ENCODE measurements at regions not wholly inside any gene's neighbourhood (a gene's known extent, or its start where the extent isn't known, plus 50 kb on each side); places are given as distances from the start of the nearest gene placed in this dataset.
A peak's percentile ranks its signal among the peaks of the same experiment; 100 is the strongest.
"Not testable (repeated sequence)": the region's sequence is repeated elsewhere in the genome, so short reads cannot be mapped to it uniquely, and the experiment has no call there.

GRCh38 chr5:142402752-142403318 is 78.0 kb upstream of the SPRY4 start:
- Histone ChIP-seq H3K36me3 (no peaks in the 10 kb centered on the region), H3K27me3 (no peaks in the 10 kb centered on the region), H3K9me3 (no peaks in the 10 kb centered on the region), H3K4me3 (no peak overlapping the region), H3K27ac (peak overlapping the region in 2 of 12 donors; percentile 57 to 63), H3K4me1 (peaks cover 0 to 12% (median 0%) of the 10 kb centered on the region in 12 donors)
- no peak for DNase-seq
- intact Hi-C loops (cut with DNase I): no loop called here
- ATAC-seq: no peak
- 97 to 99% (median 97%) methylated on average over 3 of the region's 3 CpGs for whole genome bisulfite sequencing, 4 donors
- TF ChIP-seq, protein P1, sequence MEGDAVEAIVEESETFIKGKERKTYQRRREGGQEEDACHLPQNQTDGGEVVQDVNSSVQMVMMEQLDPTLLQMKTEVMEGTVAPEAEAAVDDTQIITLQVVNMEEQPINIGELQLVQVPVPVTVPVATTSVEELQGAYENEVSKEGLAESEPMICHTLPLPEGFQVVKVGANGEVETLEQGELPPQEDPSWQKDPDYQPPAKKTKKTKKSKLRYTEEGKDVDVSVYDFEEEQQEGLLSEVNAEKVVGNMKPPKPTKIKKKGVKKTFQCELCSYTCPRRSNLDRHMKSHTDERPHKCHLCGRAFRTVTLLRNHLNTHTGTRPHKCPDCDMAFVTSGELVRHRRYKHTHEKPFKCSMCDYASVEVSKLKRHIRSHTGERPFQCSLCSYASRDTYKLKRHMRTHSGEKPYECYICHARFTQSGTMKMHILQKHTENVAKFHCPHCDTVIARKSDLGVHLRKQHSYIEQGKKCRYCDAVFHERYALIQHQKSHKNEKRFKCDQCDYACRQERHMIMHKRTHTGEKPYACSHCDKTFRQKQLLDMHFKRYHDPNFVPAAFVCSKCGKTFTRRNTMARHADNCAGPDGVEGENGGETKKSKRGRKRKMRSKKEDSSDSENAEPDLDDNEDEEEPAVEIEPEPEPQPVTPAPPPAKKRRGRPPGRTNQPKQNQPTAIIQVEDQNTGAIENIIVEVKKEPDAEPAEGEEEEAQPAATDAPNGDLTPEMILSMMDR (IDR thresholded peaks at IDR 0.05): no peak
- no peak for TF ChIP-seq POLR2A (IDR thresholded peaks at IDR 0.05)

GRCh38 chr5:142400415-142400814 is 75.6 kb upstream of the SPRY4 start:
- H3K27me3 ChIP-seq: no peaks in the 10 kb centered on the region
- intact Hi-C loops (cut with DNase I): no loop called here
- 76 to 88% (median 87%) methylated on average over 8 of the region's 8 CpGs for WGBS, 4 donors
- TF ChIP-seq, protein P1 (IDR thresholded peaks at IDR 0.05): no peak
- no peak for TF ChIP-seq POLR2A (IDR thresholded peaks at IDR 0.05)
- no peaks in the 10 kb centered on the region for H3K36me3 ChIP-seq
- ATAC-seq: no peak
- peaks cover 0 to 9% (median 0%) of the 10 kb centered on the region in 12 donors for H3K9me3 ChIP-seq
- peaks cover 0 to 12% (median 0%) of the 10 kb centered on the region in 12 donors for H3K4me1 ChIP-seq
- DNase-seq: no peak
- no peak overlapping the region for H3K4me3 ChIP-seq
- peak overlapping the region in 1 of 12 donors; percentile 1 for H3K27ac ChIP-seq

- Histone ChIP-seq H3K27me3 (no peaks in the 10 kb centered on the region), H3K36me3 (no peaks in the 10 kb centered on the region), H3K4me1 (peaks cover 0 to 12% (median 0%) of the 10 kb centered on the region in 12 donors), H3K9me3 (peaks cover 0 to 9% (median 0%) of the 10 kb centered on the region in 12 donors), H3K4me3 (no peak overlapping the region), H3K27ac (no peak overlapping the region)
- DNase-seq (no peak), ATAC-seq (peak in 2 of 4 donors; percentile 48 to 75)
- intact Hi-C loops (cut with DNase I): no loop called here
- WGBS, 4 donors: 68 to 79% (median 74%) methylated on average over 2 of the region's 2 CpGs
- no peak for TF ChIP-seq POLR2A (IDR thresholded peaks at IDR 0.05)
- TF ChIP-seq, protein P1 (IDR thresholded peaks at IDR 0.05): no peak
Measured at GRCh38 chr5:142399891-142400290, 75.1 kb upstream of the SPRY4 start.

DNA sequence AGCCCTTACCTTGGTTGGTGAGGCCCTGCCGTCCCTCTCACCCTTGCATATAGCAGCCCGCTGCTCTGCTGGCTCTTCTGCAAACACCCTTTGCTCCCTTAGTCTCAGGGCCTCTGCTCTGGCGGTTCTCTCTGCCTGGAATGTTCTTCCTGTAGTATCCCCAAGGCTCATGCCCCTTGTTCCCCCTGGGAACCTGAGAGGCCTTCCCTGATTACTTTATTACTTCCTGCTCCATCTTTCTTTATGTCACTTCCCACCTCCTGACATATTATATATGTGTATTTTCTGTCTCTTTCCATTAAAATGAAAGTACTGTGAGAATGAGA is 73.9 kb upstream of the SPRY4 start:
- H3K9me3 ChIP-seq: peaks cover 0 to 9% (median 0%) of the 10 kb centered on the region in 12 donors
- no peaks in the 10 kb centered on the region for H3K36me3 ChIP-seq
- peaks cover 0 to 6% (median 0%) of the 10 kb centered on the region in 12 donors for H3K4me1 ChIP-seq
- 77 to 88% (median 82%) methylated on average over 3 of the region's 3 CpGs for WGBS, 4 donors
- DNase-seq: peak in 3 of 5 donors; percentile 21 to 38 (median 34)
- H3K4me3 ChIP-seq: no peak overlapping the region
- intact Hi-C loops (cut with DNase I): no loop called here
- TF ChIP-seq, protein P1 (IDR thresholded peaks at IDR 0.05): no peak
- TF ChIP-seq POLR2A (IDR thresholded peaks at IDR 0.05): no peak
- H3K27me3 ChIP-seq: no peaks in the 10 kb centered on the region
- no peak overlapping the region for H3K27ac ChIP-seq
- peak in 1 of 4 donors; percentile 29 for ATAC-seq

GRCh38 chr5:142398011-142398729 is 73.3 kb upstream of the SPRY4 start:
- DNase-seq; H3K4me3 ChIP-seq; H3K36me3 ChIP-seq; H3K9me3 ChIP-seq; ATAC-seq; H3K27me3 ChIP-seq; H3K4me1 ChIP-seq; intact Hi-C loops (cut with DNase I); H3K27ac ChIP-seq: not testable (repeated sequence)
- 86 to 95% (median 93%) methylated on average over 13 of the region's 13 CpGs for WGBS, 4 donors

Measured in heart left ventricle (tissue), 16 donors.